HG02870 (cell line): ENCODE measurements at regions not wholly inside any gene's neighbourhood (a gene's known extent, or its start where the extent isn't known, plus 50 kb on each side); places are given as distances from the start of the nearest gene placed in this dataset.

Experiments used
- ATAC-seq: cut with Tn5 transposase; IDR thresholded peaks from one replicate; pipeline ENCODE4 v1.9.1; 2021; ENCODE audit warnings: mild to moderate bottlenecking, moderate library complexity; ENCODE audit not compliant: unreplicated experiment

DNA sequence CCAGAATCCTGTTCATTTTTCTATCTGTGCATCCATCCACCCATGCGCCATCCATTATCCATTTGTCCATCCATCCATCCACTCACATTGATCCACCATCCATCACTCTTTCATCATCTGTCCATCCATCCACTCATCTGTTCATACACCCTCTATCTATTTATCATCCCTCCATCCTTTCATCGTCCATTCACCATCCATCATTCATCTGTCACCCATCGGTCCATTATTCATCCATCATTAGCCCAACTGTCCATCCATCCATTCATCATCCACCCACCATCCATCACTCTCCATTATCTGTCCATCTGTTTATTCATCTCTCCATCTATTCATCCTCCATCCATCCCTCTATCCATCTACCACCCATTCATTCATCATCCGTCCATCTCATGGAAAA is 125.7 kb upstream of the TMPRSS2 start:
- ATAC-seq: no peak

DNA sequence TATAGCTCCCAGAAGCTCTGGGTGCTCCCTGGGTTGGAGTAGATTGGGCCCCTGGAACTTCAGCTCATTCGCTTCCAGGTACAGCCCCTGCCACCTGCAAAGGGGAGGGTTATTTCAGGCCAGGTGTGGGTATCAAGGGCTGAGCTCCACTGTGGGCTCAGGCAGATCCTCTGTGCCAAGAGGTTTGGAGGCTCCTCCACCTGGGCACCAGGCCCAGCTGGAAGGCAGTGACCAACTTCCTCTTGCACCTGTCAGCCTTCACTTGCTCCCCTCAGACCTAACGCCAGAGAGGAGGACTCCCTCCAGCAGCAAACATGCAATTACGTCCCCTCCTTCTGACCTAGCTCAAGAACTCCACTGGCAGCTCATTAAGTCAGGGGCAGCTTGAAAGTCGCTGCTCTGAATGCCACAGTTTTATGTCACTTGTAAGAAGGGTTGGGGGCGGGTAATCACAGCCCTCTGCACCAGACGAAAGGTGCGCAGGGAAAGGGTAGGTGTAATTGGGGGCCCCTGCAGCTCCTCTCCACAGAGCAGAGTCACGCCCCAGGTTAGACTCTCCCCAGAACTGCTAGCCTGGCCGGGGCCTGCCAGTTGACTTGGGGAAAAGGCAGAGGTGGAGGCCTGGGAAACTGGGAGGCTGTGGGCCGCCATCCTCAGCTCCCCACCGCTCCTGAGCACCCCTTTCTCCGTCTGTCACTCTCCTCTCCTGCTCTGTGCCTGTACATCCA is 125.0 kb upstream of the TMPRSS2 start:
- no peak for ATAC-seq

DNA sequence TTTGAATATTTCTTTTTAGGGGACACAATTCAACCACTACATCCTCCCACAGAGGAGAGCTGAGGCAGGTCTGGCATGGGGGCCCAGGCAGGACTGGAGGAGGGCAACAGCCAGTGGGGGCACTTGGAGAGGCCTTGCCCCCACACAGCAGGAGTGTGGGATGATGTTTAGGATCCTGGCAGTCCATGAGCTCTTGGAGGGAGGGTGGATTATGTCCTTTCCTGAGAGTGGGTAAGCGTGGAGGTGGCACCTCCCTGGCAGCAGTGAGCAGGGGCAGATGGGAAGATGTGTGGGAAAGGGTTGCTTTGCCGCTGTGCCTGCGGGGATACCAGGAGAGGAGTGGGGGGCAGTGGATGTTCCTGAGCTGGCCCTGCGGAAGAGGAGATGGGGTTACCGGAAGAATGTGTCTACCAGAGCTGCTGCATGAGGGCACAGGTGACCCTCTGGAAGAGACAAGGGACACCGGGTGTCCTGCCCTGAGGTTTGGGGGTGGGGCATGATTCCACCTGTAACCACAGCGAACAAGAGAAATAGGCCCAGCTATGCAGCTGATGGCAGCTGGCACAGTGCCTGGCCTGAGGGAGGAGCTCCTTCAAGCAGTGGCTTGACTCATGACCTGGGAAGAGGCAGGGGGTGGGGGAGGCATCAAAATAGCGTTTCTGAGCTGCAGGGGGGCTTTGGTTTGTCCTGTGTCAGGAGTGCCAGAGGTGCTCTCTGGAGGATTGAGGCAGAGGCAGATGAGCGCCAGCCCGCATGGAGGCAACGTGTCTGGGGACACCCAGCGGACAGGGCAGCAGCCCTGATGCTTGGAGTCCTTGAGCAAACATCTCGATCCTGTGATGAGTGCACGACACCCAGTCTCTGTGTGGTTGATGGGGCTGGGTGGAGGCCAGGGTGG is 123.9 kb upstream of the TMPRSS2 start:
- ATAC-seq: no peak

DNA sequence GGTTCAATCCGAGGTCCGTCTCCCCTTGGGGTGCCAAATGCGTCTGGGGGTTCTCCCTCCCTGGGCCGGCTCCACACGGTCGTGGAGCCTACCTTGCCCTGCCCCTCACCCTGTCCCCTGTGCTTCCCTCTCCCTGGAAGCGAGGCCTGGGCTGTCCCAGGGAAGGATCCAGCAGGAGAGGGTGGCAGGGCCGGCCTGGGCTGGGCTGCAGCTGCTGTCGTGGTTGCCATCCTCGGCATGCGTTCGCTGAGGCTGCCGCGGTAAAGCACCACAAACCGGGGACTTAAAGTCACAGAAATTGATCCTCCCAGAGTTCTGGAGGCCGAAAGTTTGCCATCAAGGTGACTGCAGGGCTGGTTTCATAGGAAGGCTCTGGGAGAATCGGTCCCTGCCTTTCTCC is 123.0 kb upstream of the TMPRSS2 start:
- no peak for ATAC-seq

DNA sequence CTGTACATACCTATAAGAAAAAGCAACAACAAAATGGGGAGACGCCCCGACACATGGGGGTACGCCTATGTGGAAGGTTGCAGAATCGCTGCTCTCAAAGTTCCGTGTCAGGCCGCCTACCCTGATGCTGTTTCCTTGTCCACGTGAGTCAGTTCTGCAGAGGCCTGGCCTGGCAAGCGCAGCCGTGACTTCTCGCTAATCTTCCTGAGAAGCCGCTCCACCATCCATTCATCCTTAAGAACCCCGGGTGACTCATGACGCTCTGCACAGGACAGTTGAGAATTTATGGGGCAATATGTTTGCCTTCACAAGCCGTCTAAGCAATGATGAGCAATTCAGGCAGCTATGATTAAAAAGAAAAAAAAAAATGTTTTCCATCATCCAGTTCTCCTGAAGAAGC is 122.3 kb upstream of the TMPRSS2 start:
- ATAC-seq: no peak

DNA sequence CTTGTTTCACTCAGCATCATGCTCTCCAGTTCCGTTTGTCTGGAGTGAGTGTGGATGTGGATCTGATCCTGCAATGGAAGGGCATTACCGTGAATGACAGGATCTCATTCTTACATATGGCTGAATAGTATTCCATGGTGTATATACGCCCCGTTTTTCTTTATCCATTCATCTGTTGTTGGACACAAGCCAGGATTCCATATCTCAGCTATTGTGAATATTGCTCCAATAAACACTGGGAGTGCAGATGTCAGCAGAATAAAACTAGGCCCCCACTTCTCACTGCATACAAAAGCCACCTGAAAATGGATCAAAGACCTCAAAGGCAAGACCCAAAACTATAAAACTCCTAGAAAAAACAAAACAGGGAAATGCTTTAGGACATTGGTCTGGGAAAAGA is 120.3 kb upstream of the TMPRSS2 start:
- ATAC-seq: no peak

DNA sequence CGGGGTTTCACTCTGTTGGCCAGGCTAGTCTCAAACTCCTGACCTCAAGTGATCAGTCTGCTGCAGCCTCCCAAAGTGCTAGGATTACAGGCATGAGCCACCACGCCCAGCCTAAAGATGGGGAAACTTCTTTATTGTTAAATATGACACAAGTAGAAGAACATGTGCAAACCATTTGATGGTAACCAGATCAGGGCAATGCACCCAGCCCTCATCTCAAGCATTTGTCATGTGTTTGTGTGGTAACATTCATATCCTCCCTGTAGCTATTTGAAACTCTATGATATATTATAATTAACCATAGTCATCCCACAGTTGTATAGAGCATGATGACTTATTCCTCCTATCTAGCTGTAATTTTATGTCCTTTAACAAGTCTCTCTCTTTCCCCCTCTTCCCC is 119.5 kb upstream of the TMPRSS2 start:
- ATAC-seq: no peak

DNA sequence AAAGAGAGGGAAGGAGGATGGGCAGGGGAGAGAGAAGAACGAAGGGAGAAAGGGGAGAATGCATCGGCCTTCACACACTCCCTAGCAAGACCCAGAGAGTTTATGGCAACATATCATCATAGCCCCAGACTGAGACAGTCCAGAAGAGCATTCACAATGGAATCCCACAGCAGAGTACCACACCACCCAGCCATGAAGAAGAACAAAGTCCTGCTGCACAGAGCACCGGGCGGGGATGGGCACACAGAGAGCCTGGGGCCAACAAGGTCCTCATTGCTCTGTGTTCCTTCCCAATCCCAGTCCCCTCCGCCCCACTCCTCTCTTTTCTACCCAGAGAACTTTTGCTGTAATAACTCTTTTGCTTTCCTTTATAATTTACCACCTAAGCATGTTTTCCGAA is 118.1 kb upstream of the TMPRSS2 start:
- ATAC-seq: no peak

DNA sequence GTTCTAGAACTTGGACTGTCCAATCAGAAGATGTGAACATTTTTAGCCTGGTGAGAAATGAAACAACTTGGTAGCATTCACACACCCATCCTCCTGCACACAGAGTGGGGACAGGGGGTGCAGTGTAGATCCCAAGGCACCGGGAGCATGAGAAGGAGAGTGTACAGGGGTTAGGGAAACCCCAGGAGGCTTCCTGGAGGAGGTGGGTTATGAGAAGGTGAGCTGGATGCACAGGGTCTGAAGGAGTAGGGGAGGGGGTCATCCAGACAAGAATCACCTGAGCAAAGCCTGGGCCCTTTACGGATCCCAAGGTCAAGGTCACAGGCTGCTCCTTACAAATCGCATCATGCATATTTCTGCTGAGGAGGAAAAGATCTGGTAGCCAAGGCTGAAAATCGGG is 117.5 kb upstream of the TMPRSS2 start:
- ATAC-seq: no peak

DNA sequence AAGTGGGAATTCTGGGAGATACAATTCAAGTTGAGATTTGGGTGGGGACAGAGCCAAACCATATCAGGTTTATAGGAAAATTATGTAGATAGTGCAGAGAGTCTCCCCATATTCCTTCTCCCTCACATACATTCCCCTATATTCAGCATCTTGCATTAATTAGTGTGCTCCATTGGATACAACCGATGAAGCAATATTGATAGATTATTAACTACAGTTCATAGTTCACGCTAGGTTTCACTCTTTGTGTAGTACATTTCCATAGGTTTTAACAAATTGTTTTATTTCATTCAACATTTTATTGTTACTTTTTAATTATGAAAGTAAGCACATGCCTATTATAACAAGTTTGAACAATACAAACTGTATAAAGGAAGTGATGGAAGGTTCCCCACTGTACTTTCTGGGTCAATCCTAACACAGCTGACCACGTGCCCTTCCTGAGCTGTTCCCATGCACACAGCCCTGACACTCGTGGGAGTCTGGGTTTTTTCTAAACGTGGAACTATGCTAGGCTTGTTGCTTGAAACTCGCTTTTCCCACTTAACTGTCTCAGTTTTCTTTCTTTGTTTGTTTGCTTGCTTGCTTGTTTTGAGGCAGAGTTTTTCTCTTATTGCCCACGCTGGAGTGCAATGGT is 116.8 kb upstream of the TMPRSS2 start:
- ATAC-seq: no peak

DNA sequence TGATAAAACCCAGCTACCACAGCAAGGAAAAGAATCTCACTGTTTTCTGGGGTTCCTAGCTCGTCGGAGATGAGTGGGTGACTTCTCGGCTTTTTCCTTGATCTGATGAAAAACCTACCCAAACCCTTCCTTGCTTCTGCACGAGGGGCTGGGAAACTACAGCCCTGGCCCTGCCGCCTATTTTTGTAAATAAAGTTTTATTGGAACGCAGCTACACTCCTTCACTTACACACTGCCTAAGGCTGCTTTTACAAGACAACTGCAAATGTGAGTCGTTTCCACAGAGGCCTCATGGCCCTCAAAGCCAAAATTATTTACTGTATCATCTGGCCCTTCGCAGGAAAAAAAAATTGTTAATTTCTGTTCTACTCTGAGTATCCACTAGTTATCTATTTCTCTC is 116.0 kb upstream of the TMPRSS2 start:
- ATAC-seq: no peak

DNA sequence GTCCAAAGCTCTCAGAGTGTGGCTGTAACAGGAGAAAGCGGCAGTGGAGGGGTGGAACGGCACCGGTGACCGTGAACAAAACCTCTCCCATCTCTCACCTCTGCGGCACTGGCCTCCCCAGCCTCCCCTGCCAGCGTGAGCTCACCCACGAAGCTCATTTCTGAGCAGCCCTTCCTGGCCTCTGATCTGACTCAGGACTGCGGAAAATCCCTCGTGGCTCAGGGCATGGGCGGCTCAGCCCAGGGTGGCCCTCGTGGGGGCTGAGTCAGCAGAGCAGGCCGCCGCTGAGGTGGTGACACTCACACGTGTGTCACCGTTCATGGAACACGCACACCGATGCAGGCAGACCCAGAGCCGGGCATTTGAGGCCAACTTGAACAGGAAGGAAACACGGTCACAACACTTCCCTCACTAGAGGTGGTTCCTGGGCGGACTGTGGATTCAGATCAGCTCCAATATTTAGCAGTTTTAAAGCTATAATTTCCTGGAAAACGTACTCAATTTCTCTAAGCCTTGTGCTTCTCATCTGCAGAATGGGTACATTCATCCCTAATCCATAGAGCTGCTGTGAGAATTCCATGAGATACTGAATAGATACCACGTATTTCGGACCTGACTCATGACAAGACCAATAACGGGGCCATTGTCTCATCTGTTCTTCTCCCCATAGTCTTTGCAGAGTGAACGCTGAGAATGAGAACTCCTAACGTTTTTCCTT is 115.0 kb upstream of the TMPRSS2 start:
- no peak for ATAC-seq

DNA sequence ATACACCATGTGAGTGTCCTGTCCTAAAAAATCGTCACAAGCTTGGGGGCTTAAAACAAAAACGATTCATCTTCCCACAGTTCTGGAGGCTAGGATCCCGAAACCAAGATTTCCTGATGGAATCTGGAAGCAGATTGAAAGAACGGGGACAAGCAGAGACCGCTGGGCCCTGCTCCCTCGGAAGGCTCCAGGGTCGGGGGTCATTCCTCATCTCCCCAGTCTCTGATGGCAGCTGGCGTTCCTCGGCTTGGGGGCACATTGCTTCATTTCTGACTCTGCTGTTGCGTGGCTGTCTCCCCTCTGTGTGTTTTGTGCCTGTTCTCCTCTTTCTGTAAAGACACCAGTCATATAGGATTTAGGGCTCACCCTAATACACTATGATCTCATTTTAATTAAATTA is 114.2 kb upstream of the TMPRSS2 start:
- ATAC-seq: no peak

DNA sequence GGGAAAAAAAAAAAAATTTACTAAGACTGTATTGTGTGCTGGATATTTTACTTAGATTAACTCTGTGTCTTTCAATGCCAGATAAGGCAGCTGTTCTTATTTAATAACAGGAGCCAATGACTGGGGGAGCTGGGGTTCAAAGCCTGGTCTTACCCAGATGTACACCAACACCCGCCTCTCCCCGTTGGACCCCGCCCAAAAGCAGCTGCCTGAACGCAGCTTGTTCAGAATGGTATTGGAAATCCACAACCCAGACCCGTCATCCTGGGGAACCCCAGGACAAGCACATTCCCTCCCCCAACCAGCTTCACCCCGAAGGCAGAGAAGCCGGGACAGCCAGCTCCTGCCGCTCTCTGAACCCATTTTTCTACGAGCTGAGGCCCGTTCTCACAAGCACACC is 113.6 kb upstream of the TMPRSS2 start:
- ATAC-seq: no peak

DNA sequence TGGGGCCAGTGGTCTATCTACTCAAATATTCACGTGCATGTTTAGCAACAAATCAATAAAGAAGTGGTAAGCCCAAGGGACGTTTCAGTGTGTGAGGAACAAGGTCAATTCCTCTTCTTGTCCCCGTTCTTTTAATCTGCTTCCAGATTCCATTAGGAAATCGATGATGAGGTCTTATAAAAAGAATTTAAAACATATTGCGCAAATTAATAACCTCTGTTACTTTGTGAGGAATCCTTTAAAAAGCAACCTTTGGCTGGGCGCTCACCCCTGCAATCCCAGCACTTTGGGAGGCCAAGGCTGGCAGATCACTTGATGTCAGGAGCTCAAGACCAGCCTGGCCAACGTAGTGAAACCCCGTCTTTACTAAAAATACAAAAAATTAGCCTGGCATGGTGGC is 113.0 kb upstream of the TMPRSS2 start:
- no peak for ATAC-seq

DNA sequence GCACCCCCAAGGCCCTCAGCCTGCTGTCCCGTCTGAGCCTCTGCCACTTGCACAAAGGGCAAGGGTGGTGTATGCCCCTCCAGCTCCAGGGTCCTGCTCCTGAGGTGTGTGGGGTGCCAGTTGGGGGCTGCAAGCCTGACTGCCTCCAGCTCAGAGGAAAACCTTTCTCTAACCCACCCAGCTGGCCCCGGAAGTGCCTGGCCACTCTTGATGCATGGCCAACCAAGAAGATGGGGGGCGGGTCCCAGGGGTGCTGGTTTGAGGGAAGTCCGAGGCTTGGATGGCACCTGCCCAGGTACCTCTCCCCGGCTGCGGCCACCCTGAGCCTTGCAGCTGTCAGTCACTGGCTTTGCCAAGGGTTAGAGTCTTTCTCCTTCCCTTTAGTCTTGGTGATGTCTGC is 112.6 kb upstream of the TMPRSS2 start:
- ATAC-seq: no peak

DNA sequence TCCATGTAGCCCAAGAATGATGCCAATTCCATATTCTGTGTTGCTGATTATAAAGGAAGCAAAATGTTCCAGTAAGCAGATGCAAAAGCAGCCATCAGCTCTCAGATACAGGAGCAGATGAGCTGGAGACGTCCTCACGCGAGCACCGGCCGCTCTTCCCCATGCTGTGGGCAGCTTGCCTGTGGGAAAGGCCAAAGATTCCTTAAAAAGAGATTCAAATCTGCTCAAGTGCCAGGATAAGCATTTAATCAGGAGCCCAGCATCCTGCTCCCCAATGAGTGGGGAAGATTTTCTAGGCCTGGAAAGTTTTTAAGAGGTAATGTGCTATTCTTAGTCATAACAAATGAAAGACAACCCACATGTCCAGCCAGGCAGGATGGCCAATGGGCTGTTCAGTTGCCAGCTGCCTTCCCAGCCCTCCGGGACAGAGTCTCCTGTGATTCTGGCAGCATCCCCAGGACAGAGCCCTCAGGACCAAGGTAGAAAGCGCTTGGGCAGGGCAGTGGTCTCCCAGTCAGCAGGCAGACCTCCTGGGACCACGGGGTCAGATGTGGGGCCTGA is 108.2 kb upstream of the TMPRSS2 start:
- no peak for ATAC-seq

DNA sequence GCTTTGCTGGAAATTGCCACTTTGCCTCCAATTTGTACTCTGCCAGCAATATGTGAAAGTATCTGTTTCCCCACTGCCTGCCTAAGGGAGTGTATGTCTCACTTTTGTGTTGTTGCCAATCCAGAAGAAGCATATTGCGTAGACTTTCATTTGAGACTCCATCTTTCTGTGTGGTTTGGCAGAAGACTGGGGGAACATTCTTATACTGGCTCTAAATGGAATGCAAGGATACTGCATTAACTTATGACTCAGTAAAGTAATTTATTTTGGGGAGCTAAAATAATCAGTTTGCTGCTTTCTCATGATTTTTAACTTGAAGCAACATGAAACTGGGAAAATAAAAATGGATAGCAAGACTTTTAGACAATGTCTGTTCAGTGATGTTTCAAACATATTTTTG is 107.7 kb upstream of the TMPRSS2 start:
- no peak for ATAC-seq

DNA sequence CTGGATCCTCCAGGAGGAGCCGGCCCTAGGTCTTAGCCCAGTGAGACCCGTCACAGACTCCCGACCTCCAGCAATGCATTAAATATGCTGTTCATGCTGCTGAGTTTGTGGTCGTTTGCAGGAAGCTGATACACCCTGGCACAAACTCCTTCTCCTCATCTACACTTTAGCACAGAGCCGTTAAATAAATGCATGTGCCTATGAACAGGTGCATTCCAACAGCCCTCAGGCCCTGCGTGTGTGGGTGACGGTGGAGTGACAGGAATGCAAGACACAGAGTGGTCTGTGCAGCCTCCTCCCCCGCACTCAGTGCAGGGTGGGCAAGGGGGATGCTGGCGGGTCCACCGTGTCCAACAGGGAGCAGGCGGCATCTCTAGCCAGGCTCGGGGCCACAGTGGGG is 106.6 kb upstream of the TMPRSS2 start:
- ATAC-seq: no peak

DNA sequence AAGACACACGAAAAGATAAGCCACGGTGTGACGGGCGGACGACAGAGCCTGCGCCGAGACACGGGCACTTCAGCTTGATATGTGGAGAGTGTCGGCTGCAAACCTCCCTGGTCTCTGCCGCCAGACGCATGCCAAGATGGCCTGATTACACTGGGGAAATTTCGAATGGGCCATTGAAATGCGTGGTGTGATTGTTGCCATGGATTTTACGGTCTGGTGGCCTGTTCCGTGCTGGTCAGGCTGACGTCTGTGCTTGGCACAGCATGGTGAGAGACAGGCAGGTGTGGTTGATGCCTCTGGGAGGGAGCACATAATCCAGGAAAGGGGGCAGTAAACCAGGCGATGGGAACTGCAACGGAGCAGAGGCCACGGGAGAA is 105.6 kb upstream of the TMPRSS2 start:
- ATAC-seq: no peak
